SKM-1 (cell line): ENCODE measurements at regions not wholly inside any gene's neighbourhood (a gene's known extent, or its start where the extent isn't known, plus 50 kb on each side); places are given as distances from the start of the nearest gene placed in this dataset.
A peak's percentile ranks its signal among the peaks of the same experiment; 100 is the strongest.

Experiments
- DNase-seq: peaks from one replicate; lab custom pipeline; 2025; ENCODE audit not compliant: unreplicated experiment; lab: John Stamatoyannopoulos, UW

DNA sequence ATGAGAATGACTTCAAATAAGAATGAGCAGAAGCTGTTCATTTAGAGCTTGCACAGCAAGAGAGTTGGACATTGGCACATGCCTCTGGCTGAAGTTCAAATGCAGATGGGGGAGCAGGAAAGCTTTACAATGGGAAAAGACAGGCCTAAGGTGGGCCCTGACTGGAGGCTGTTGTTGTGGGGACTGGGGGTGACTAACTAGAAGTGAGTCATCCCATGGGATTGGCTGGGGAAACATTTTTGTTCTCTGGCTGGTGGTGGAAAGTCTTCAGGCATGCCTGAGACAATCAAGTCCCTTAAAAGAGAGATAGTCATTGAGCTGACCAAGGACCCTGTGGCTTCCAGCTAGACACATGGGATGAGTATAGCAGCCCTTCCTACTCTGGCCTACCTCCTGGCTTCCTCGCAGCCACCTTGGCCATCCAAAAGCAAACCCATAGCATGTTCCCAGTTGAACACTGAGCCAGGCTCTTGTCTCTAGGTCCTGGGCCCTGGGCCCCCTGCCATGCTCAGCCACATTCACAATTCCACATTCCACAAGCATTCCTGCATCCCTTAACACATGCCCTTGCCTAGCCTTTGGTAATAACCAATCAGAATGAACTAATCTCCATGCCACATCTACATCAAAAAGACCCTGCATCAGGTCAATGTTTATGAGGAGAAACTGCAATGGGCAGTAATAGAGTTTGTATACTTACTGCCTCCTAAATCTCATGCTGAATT, 873.4 kb downstream of the NLGN4Y start:
- DNase-seq, result no peak

- DNase-seq, result no peak
Observed at GRCh38 chrY:15402451-15402850, 878.1 kb downstream of the NLGN4Y start.

DNA sequence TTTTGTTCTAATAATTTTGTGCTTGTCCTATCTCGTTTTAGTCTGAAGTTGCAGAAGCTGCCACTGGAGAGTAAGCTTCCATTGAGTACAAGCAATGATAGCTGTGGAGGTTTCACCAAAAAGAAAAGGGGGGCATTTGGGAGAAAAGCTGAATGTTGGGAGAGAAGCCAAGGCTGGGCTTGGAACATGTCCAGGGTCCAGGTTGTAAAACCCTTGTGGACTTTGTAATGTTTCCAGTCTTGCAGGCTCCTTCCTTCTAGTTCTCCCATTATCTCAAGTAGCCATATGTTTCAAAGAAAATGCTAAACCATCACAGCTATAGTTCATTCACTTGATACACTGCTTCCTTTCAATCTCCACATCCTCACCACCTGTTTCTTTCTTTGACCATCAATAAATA, 880.2 kb downstream of the NLGN4Y start:
- no peak for DNase-seq

DNA sequence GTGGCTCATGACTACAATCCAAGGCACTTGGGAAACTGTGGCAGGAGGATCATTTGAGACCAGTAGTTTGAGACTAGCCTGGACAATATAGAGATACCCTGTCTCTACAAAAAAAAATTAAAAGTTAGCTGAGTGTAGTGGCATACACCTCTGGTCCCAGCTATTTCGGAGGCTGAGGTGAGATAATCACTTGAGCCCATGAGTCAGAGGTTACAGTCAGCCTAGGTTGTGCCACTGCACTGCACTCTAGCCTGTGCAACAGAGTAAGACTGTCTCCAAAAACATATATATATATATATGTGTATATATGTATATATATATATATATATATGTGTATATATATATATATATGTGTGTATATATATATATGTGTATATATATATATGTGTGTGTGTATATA, 890.8 kb downstream of the NLGN4Y start:
- DNase-seq, result no peak

GRCh38 chrY:15418613-15419012, 894.3 kb downstream of the NLGN4Y start:
- no peak for DNase-seq

- DNase-seq, result no peak
Observed at GRCh38 chrY:15424665-15425132, 900.4 kb downstream of the NLGN4Y start.

GRCh38 chrY:15440021-15440695, 915.8 kb downstream of the NLGN4Y start:
- DNase-seq, result no peak

DNA sequence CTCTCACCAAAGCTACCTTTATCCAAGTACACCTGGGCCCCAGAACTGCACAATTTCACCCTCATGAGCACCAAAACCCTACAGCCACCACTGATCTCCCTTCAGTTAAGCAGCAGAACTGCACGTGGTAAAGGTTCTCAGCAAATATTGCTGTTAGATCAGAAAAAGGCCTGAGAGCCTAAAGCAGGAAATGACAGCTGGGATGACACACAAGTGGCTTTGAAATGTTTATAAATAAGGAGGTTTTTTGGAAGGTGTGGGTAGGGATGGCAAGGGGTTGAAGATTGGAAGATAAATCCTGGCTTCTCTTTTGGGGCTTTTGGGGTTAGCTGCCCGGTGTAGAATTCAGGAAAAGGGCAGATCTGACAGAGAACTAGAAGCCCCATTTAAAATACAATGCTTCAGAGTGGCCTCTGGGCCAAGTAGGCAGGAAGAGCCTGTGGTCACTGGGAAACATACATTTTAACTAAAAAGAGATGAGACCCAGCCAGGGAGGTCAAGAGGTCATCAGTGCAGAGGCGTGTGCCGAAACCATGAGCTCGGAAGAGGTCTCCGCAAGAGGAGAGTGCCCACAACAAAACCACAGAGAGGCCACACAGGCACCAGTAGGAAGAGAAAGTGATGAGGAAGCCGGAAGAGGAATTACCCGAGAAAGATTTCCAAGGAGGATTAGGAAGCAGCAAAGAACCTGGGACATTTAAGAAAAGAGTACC, 916.5 kb downstream of the NLGN4Y start:
- DNase-seq, result peak; percentile 5

DNA sequence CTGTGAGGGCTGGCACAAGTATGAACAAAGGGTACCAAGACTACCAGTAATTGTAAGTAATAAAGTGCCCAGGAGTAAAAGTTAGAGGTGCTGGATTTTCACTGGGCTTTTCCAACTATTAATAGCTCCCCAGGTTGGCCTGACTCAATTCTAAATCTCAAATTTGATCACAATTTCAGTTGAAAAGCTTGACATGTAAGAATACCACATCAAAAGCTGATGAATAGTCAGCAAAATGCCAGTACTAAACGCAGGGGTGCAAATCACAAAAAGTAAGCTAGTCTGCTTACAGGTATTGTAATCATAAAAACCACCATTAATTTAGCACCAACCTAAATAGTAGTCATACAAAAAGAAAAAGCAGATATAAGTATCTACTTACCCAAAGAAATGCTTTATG, 917.5 kb downstream of the NLGN4Y start:
- DNase-seq, result no peak

DNA sequence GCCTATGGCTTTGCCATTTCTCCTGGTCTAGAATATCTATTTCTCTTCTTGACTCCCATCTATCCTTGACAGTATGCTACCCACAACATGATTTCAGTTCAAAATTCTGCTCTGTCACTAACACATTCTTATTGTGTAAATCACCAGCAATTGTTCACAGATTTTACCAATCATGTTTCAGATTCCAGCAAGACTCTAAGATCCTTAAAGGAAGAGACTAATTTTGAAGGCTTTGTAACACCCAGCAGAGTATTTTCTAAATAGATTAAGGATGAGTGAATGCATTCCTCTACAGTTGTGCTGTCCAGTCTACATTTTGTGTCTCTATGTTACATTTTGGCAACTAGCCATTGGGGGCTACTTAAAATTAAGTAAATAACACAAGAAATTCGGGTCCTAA, 921.5 kb downstream of the NLGN4Y start:
- no peak for DNase-seq

- DNase-seq, result no peak
Observed at GRCh38 chrY:15446861-15447260, 922.5 kb downstream of the NLGN4Y start.

- DNase-seq, result no peak
Observed at GRCh38 chrY:15447959-15448358, 923.6 kb downstream of the NLGN4Y start.

DNA sequence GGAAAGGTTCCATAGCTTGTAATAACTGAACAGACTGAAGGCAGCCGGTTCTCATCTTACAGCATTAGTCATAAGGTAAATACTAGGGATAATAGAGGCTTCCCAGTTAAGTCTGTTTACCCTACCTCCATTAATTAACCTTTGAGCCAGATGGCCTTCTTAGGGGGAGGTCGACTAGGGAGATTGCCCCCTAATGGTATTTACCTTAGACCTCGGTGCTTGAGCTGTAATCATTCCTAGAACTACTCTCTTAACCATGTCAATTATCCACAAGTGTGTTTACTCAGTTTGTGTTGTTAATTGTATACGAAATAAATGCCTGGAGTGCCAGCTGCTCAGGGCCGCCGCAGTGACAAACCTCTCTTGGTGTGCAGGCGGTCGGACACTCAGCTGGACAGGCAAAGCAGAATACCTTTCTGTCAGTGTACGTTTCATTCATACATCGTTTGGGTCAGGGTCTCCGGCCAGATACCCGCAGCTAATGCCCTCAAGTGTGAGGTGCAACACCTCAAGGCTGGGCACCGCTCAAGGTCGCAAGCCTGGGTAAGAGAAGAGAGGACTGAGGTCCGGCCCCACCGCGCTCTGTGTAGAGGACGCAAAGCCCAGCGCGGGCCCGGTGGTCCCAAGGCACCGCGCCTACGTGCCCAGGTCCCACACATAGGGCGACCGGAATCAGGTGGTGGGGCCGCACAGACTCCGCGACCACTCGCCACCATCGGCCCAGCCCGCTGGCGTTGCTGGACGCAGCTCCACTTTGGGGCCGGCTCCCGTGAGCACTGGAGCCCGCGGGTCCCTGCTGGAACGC, 931.0 kb downstream of the NLGN4Y start:
- DNase-seq, result no peak

DNA sequence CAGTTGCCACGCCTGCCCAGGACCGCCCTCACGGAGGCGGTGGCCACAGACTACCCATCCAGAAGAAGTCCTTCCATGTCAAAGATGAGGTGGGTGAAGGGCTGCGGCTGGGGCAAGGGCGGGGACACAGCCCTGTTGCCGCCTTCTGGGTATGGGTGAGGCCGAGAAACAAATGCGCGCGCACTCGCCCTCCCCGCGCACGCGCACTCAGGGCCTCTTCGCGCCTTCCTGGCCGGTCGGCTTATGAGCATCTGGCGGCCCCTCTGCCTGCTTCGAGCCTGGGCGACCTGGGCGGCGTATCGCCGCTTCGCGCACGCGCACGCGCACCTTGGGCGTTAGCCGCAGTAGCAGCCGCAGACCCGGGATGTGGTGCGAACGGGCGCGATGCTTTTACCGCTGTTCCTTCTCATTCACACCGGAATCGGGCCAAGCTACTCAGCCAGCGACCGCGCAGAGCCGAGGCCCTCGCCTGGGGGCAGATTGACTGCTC, 931.7 kb downstream of the NLGN4Y start:
- DNase-seq, result no peak

DNA sequence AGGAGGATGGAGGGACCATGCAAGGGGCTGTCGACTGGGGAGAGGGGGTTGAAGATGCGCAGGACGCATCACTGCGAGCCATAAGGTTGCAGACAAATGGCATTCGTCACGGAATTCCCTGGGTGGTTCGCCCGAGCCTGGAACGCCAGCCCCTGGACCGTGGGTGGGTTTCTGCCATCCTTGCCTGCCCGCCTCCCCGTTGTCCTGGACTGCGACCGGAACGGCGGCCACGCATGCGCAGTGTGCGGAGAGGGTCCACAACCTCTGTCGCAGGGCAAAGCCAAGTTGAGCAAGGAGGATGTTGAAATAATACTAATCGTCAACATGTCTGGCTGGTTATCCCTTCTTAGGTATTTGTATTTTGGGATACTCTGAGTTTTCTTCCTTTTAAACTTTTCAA, 932.2 kb downstream of the NLGN4Y start:
- DNase-seq, result no peak

- DNase-seq, result no peak
Observed at GRCh38 chrY:15457682-15458081, 933.4 kb downstream of the NLGN4Y start.

DNA sequence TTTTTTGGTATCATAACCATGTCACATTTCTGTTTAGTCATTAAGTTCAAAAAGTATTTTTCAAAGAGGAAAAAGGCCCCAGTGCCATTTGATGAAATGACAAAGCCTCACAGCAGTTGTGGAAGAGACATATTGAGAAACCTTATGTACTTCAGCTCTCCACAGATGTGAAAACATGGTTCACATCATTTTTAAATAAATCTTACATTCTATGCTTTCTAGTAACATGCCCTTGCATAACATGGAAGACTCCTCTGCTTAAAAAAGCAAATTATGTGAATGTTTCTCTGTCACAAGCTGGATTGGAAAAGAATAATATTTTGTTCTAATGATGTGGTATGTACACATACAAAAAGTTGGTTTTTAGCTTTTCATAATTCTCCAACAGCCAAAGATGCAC, 934.1 kb downstream of the NLGN4Y start:
- DNase-seq, result no peak

DNA sequence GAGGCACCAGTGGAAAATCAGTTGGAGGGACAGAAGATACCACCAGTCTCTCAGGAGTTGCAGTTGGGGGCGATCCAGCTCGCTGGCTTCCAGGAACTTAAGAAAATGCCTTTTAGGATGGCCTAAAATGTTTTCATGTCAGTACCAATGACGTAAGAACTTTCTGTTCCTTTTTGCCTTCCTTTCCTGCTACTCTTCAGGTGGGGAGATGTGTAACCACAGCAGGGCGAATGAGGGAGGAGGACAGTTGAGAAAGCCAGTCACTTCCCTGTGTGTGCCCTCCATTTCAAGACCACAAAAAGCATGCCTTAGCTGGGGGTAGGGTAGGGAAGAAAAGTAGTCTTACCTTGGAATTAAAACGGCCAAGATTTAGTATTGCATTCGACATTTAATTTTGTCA, 941.6 kb downstream of the NLGN4Y start:
- no peak for DNase-seq

DNA sequence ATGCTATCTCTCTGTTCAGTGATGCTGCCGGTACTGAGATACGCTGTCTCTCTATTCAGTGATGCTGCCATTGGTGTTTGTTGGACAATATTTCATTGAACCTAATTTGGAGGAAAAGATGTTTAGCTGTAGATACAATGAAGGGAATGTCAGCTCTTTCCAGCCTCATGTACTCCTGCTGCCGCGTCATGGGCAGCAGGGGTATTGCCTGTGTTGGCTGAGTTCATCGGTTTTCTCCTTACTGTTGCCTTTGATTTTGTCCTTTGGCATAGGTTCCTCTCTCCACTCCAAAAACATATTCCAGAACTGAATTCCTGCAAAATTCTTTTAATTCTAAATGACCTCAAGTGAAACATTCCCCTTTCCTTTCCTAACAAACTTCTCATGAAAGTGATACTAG, 942.6 kb downstream of the NLGN4Y start:
- no peak for DNase-seq

DNA sequence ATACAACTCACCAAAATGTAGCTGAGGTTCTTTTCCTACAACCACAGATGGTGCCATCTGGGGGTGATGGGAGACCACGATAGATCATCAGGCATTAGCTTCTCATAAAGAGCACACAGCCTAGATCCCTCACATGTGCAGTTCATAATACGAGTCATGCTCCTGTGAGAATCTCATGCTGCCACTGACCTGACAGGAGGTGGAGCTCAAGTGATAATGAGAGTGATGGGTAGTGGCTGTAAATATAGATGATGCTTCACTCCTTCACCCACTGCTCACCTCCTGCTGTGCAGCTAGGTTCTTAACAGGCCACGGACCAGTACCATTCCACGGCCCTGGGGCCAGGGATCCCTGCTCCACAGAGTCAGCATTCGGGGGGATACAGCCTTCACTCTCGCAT, 943.8 kb downstream of the NLGN4Y start:
- DNase-seq, result no peak

DNA sequence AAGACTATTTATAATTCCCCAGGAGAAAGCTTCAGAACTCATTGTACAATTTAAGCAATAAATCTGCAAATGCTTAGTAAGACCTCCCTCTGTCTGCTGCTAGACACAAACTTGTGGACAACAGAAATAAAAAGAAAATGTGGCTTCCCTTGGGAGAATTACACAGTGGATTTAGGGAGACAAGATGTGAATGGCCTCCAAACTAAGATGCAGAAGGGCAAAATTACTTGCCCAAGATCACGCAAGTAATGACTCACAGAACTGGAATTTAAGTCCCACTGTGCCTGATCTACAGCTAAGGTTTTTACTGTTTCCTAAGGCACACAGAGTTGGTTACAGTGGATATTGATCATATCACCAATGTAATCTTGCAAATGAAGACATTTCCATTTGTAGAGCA, 947.0 kb downstream of the NLGN4Y start:
- DNase-seq, result no peak
